ENCODE measurements at regions not wholly inside any gene's neighbourhood (a gene's known extent, or its start where the extent isn't known, plus 50 kb on each side); places are given as distances from the start of the nearest gene placed in this dataset.

- Mint-ChIP-seq H3K36me3 (ENCODE audit: insufficient read depth) (peaks cover 2% of the 10 kb centered on the region), H3K4me1 (no peaks in the 10 kb centered on the region), H3K9me3 (peaks cover 16% of the 10 kb centered on the region), H3K4me3 (no peak overlapping the region), H3K27me3 (peaks cover 74% of the 10 kb centered on the region), H3K27ac (ENCODE audit: low read depth) (no peak overlapping the region)
- no peak for DNase-seq (ENCODE audit: low spot score in 2 of 2)
- no peak for ATAC-seq (replicated peaks; ENCODE audit: extremely low read depth, poor library complexity, severe bottlenecking)
Measured at GRCh38 chr14:104448321-104448720, 131.2 kb upstream of the C14orf180 start.

- no peak overlapping the region for H3K4me3 Mint-ChIP-seq
- peaks cover 76% of the 10 kb centered on the region for H3K27me3 Mint-ChIP-seq
- DNase-seq (ENCODE audit: low spot score in 2 of 2): no peak
- H3K27ac Mint-ChIP-seq (ENCODE audit: low read depth): no peak overlapping the region
- H3K4me1 Mint-ChIP-seq: no peaks in the 10 kb centered on the region
- peaks cover 16% of the 10 kb centered on the region for H3K9me3 Mint-ChIP-seq
- peaks cover 2% of the 10 kb centered on the region for H3K36me3 Mint-ChIP-seq (ENCODE audit: insufficient read depth)
- ATAC-seq (replicated peaks; ENCODE audit: extremely low read depth, poor library complexity, severe bottlenecking): no peak
Measured at GRCh38 chr14:104448721-104449120, 130.8 kb upstream of the C14orf180 start.

- H3K27ac Mint-ChIP-seq (ENCODE audit: low read depth): no peak overlapping the region
- H3K27me3 Mint-ChIP-seq: peaks cover 96% of the 10 kb centered on the region
- H3K9me3 Mint-ChIP-seq: peaks cover 9% of the 10 kb centered on the region
- DNase-seq (ENCODE audit: low spot score in 2 of 2) (no peak), ATAC-seq (replicated peaks; ENCODE audit: extremely low read depth, poor library complexity, severe bottlenecking) (no peak)
- no peak overlapping the region for H3K4me3 Mint-ChIP-seq
- H3K4me1 Mint-ChIP-seq: no peaks in the 10 kb centered on the region
- H3K36me3 Mint-ChIP-seq (ENCODE audit: insufficient read depth): peaks cover 2% of the 10 kb centered on the region
Measured at GRCh38 chr14:104450811-104451401, 128.7 kb upstream of the C14orf180 start.

- H3K36me3 Mint-ChIP-seq (ENCODE audit: insufficient read depth): peaks cover 2% of the 10 kb centered on the region
- no peaks in the 10 kb centered on the region for H3K4me1 Mint-ChIP-seq
- H3K9me3 Mint-ChIP-seq: peaks cover 9% of the 10 kb centered on the region
- H3K27ac Mint-ChIP-seq (ENCODE audit: low read depth): no peak overlapping the region
- DNase-seq (ENCODE audit: low spot score in 2 of 2) (no peak), ATAC-seq (replicated peaks; ENCODE audit: extremely low read depth, poor library complexity, severe bottlenecking) (no peak)
- H3K4me3 Mint-ChIP-seq: no peak overlapping the region
- H3K27me3 Mint-ChIP-seq: peaks cover 96% of the 10 kb centered on the region
Measured at GRCh38 chr14:104451474-104451873, 128.1 kb upstream of the C14orf180 start.

- Mint-ChIP-seq H3K4me3 (no peak overlapping the region), H3K4me1 (peaks cover 6% of the 10 kb centered on the region)
- no peak for DNase-seq (ENCODE audit: low spot score in 2 of 2)
Measured at GRCh38 chr14:104458845-104459244, 120.7 kb upstream of the C14orf180 start.

GRCh38 chr14:104460791-104461651 lies 118.5 kb upstream of the C14orf180 start:
- Mint-ChIP-seq H3K36me3 (ENCODE audit: insufficient read depth) (peaks cover 1% of the 10 kb centered on the region), H3K27ac (ENCODE audit: low read depth) (no peak overlapping the region), H3K27me3 (peaks cover 92% of the 10 kb centered on the region), H3K9me3 (no peaks in the 10 kb centered on the region), H3K4me3 (peak overlapping the region; percentile 25), H3K4me1 (peaks cover 6% of the 10 kb centered on the region)
- no peak for DNase-seq (ENCODE audit: low spot score in 2 of 2)
- no peak for ATAC-seq (replicated peaks; ENCODE audit: extremely low read depth, poor library complexity, severe bottlenecking)

More at GRCh38 chr14:104458845-104459244, 120.7 kb upstream of the C14orf180 start:
- no peak overlapping the region for H3K27ac Mint-ChIP-seq (ENCODE audit: low read depth)
- peaks cover 92% of the 10 kb centered on the region for H3K27me3 Mint-ChIP-seq
- ATAC-seq (replicated peaks; ENCODE audit: extremely low read depth, poor library complexity, severe bottlenecking): no peak
- no peaks in the 10 kb centered on the region for H3K9me3 Mint-ChIP-seq
- H3K36me3 Mint-ChIP-seq (ENCODE audit: insufficient read depth): peaks cover 1% of the 10 kb centered on the region

GRCh38 chr14:104461676-104462449 lies 117.7 kb upstream of the C14orf180 start:
- ATAC-seq (replicated peaks; ENCODE audit: extremely low read depth, poor library complexity, severe bottlenecking): no peak

GRCh38 chr14:104462651-104463630 lies 116.6 kb upstream of the C14orf180 start:
- Mint-ChIP-seq H3K4me1 (peaks cover 6% of the 10 kb centered on the region), H3K9me3 (no peaks in the 10 kb centered on the region), H3K4me3 (no peak overlapping the region), H3K36me3 (ENCODE audit: insufficient read depth) (peaks cover 1% of the 10 kb centered on the region), H3K27ac (ENCODE audit: low read depth) (no peak overlapping the region), H3K27me3 (peaks cover 76% of the 10 kb centered on the region)
- ATAC-seq (replicated peaks; ENCODE audit: extremely low read depth, poor library complexity, severe bottlenecking) (no peak), DNase-seq (ENCODE audit: low spot score in 2 of 2) (no peak)

More at GRCh38 chr14:104461676-104462449, 117.7 kb upstream of the C14orf180 start:
- Mint-ChIP-seq H3K9me3 (no peaks in the 10 kb centered on the region), H3K4me3 (no peak overlapping the region), H3K36me3 (ENCODE audit: insufficient read depth) (peaks cover 1% of the 10 kb centered on the region), H3K27me3 (peaks cover 83% of the 10 kb centered on the region), H3K27ac (ENCODE audit: low read depth) (no peak overlapping the region), H3K4me1 (peaks cover 6% of the 10 kb centered on the region)
- DNase-seq (ENCODE audit: low spot score in 2 of 2): no peak

- Mint-ChIP-seq H3K4me3 (no peak overlapping the region), H3K27me3 (peaks cover 62% of the 10 kb centered on the region), H3K27ac (ENCODE audit: low read depth) (no peak overlapping the region), H3K36me3 (ENCODE audit: insufficient read depth) (peaks cover 1% of the 10 kb centered on the region), H3K9me3 (no peaks in the 10 kb centered on the region), H3K4me1 (peaks cover 6% of the 10 kb centered on the region)
- ATAC-seq (replicated peaks; ENCODE audit: extremely low read depth, poor library complexity, severe bottlenecking) (no peak), DNase-seq (ENCODE audit: low spot score in 2 of 2) (no peak)
Measured at GRCh38 chr14:104464907-104465306, 114.7 kb upstream of the C14orf180 start.

GRCh38 chr14:104465482-104466390 lies 113.8 kb upstream of the C14orf180 start:
- no peak for ATAC-seq (replicated peaks; ENCODE audit: extremely low read depth, poor library complexity, severe bottlenecking)
- Mint-ChIP-seq H3K27me3 (peaks cover 54% of the 10 kb centered on the region), H3K27ac (ENCODE audit: low read depth) (no peak overlapping the region), H3K9me3 (no peaks in the 10 kb centered on the region), H3K4me3 (no peak overlapping the region), H3K36me3 (ENCODE audit: insufficient read depth) (no peaks in the 10 kb centered on the region), H3K4me1 (peaks cover 4% of the 10 kb centered on the region)
- no peak for DNase-seq (ENCODE audit: low spot score in 2 of 2)

GRCh38 chr14:104467236-104467635 lies 112.3 kb upstream of the C14orf180 start:
- no peak overlapping the region for H3K4me3 Mint-ChIP-seq
- H3K36me3 Mint-ChIP-seq (ENCODE audit: insufficient read depth): no peaks in the 10 kb centered on the region
- DNase-seq (ENCODE audit: low spot score in 2 of 2) (no peak), ATAC-seq (replicated peaks; ENCODE audit: extremely low read depth, poor library complexity, severe bottlenecking) (no peak)
- H3K9me3 Mint-ChIP-seq: no peaks in the 10 kb centered on the region
- H3K27ac Mint-ChIP-seq (ENCODE audit: low read depth): no peak overlapping the region
- no peaks in the 10 kb centered on the region for H3K4me1 Mint-ChIP-seq
- peaks cover 47% of the 10 kb centered on the region for H3K27me3 Mint-ChIP-seq

All from central memory CD8-positive, alpha-beta T cell (primary cell).